Embryonic facial prominence (tissue), 1 donor: ENCODE measurements at regions not wholly inside any gene's neighbourhood (a gene's known extent, or its start where the extent isn't known, plus 50 kb on each side); places are given as distances from the start of the nearest gene placed in this dataset.

ENCODE experiments used
- DNase-seq: peaks from one replicate; pipeline ENCODE4 v3.0.0-alpha.2; 2016; ENCODE audit errors: extremely low spot score

DNA sequence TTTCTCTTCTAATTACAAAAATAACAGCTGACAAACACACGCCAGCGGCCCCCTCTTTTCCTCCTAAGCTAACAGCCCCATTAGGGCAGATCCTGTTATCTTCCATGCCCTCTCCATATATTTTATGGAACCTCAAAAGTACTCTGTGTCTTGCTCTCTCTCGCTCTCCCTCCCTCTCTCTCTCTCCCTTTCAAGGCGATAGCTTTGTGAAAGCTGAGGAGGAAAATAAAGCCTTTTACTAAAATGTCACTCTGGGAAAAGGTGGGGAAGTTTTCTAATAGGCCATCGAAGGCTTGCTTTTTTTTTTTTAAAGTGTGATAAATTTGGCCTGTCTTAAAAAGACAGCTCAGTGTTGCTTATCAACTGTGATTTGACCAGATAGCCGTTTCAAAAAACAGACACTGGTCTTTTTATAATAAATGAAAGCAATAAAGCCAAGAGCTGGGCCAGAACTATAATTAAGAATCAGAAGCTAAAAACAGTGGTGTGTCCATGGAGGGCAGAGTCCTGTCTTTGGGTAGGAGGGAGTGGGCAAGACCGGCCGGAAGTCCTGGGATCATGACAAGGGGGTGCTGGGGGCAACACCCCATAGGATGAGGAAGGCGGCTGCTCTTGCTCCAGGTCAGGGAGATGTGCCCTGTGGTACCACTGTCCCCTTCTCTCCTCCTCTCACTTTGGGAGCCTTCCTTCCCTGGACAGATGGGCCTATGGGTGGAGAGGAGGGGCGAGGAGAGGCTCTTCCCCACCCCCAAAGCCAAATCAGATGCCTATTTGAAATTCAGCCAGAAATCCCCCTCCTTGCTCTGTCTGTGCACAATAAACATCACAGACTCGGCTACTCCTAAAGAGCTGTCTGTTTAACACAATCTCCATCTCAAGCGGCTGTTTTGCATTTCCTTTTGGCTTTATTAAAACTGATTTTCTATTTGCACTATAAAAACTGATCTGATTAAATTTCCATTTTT, 267.2 kb downstream of the BUD13 start:
- no peak for DNase-seq

DNA sequence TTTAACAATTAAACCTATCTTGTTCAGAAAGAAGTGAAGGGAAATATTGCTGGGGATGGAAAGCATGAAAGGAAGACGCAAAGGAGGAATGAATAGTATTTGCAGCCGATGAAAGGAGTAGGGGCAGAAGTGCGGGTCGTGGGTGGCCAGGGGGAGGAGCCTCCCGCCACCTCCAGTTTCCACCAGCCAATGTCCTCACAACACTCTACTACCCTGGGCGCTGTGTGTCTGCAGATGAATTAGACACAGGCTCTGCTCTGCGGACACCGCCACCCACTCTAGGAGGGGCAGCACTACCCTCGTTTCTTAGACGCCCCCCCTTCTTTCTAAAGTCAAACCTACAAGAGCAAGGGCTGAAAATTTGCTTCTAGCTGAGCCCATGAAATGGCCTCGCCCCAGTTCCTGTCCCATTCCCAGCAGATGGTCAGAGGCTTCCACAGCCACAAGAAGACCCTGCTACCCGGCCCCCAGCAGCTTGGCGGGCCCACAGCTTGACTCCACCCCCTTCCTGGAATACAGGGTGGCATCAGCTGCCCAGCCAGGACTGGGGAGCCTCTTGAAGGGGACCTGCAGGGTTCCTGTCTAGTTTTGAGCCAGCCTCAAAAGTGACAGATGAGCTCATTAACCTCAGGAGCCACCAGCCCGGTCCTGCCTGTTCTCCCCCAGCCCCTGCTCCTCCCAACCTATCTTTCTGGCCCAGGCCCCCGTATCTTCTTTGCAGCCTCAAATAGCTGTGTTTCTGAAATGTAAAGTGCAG, 268.1 kb downstream of the BUD13 start:
- DNase-seq = no peak

DNA sequence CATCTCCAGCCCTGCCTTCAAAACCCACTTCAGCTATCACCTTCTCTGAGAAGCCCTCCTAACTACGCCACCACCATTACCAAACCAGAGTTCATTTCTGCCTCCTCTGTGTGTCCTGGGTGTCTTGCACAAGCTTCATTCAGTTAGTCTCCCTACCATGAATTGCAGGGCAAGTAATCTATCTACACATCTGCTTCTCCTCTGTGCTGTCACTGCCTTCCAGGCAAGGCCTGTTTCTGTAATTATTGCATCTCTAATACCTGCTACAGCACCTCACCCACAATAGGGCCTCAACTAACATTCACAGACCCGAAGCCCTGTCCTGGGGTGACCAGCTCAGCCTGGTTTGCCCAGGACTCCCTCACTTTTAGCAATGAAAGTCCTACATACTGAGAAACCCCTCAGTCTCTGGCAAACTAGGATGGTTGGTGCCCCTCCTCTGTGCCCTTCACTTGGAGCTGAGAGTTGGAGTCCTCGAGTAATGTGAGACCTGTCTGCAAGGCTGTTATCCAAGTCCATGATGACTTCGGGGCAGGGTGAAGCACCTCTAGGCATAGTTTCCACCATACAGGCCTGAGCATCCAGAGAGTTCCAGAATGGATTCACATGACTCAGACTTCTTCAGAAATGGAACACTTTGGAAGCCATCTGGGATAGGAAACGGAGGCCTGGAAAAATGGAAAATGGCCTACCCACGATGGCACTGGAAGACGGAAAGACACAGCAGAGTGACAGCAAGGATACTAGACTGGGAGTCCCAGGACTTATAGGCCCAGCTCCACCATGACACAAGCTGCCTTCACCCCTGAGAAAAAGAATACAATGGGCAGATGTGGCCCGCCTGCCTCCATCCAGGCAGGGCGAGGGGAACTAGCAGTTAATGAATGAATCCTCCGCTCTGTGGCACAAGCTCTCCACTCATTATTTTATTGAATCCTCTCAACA, 269.3 kb downstream of the BUD13 start:
- no peak for DNase-seq

DNA sequence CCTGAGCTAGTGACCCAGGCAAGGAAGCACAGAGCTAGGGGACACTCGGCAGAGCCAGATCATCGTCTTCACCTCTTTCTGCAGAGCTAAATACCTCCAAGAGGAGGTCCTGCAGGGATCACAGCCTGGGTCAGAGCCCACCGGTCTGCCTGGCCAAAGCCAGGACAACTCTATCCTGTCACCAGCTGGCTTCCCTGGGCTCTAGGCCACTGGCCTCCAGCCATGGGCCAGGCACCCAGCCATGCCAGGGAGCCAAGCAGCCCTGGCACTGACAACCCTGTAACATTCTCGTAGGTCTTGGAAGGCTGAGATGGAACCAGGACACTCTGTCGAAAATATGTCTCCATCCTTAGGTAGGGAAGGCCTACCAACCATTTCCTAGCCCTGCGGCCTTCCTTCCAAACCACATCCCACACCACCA, 270.1 kb downstream of the BUD13 start:
- DNase-seq = no peak

DNA sequence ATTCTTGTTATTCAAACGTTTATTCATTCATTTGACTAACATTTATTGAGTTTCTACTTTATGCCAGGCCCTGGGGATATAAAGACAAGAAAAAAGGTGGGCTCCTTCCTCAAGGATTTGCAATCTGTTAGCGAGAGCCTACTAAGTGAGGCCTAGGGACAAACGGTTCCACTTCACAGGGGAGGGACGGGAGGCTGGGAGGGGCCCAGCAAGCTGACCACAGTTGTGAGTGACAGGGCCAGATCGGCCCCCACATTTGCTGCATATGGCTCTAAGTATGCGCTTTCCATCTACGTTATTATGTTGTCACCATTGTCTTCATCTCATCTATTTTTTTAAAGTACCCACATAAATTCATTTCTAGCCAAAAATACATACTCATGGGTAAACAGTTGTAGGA, 271.1 kb downstream of the BUD13 start:
- DNase-seq = no peak

DNA sequence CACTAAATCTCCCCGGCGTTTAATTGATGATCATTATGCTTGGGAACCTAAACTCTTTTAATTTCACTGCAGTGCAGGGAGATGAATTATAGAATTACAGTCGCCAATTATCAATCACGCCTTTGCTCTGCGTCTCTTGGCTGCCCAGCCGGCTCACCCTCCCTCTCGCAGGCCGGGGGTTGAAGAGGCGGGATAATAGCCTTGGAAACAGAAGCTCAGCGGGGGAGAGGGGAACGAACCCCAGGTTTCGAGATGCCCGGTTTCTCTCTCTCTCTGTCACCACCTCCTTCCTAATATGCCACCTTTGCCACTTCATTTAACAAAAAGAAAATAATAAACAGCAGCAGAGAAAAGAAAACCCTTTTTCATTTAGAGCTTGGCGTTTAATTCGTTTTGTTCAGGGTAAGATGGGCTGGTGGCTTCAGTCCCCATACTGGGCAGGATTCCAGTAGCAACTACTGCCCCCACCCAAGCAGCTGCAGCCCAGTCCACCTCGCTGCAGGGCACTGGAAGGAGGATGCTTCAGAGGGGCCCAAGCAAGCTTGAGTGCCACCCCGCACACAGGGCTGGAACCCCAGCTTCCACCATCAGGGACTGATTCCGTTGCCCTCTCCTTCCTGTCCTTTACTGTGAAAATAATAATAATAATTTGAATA, 271.7 kb downstream of the BUD13 start:
- no peak for DNase-seq

DNA sequence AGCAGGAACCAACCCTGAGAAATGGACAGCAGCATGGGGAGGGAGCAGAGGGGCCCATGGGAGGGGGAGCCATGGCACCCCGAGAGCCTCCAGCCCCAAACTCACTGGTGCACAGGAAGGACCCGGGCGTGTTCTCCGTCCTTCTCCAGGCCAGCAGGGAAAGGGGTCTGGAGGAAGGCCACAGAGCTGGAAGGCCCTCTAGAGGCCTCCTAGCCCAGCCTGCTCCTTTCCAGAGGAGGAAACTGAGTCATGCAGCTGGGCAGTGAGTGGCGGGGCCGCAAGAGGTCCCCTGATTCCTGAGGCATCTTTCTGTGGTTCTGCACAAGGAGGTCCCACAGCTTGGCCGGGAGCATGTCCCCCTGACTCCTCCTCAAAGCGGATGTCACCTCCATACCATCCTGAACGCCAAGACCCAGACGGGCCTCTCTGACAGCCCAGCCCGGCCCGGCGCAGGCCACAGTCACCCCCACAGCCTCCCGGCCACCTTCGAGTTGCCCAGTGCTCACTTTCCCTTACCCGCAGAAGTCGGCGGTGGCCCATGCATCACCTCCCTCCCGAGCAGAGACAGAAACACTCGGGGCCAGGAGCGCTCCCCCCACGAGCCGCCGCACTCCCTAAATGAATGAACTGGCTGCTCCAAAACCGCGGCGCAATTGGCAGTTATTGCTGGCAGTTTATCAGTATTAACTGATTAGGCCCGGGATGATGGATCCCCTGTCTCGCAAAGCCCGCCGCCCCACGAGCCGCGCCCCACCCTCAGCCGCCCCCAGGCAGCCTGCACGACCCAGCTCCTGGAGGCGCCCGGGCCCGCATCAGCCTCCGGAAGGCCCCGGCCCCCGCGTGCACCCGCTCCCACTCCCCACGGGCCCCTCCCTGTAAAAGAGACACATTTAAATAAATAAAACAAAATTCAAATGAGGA, 272.5 kb downstream of the BUD13 start:
- DNase-seq = no peak

DNA sequence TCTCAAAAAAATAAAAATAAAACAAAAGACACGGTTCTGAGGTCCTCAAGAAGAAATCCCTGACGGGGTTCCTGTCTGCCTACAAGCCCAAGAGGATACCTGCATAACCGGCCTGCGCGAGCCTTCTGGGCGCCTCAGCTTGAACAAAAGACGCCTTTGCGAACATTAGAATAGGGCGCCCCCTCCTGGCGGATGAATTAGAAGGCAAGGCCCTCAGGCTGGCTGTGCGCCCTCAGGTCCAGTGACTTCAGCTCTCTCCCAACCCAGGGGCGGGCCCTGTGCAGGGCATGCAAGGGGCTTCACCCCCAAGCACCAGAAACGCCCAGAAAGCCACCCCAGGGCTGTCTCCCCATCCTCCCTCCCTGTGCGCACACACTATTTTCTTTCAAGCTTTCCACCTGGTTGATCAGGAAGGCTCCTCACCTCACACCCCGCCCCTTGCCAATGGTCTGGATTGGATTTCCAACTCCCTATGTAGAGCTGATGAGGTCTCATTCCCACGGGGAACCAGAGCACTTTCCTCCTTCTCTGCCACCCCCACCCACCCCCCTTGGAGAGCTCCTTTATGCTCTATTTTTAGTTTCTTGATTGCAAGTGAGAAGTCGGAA, 273.3 kb downstream of the BUD13 start:
- no peak for DNase-seq

DNA sequence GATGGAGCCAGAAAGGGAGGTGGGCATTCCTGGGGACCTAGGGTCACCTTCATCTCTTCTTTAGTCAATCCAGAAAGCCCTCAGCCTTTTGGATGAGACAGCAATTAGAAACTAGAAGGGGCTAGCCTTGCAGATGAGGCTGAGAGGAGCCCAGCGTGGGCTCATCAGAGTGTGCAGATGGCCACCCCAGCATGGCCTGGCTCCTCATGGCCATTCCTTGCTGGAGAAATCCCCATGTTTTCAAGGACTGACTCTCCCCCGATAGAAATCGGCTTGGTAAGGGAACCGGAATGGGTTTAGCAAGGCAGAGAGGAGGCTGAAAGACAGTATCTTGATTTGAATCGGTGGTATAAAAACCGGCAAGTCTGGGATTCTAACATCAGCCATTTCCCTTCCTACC, 274.6 kb downstream of the BUD13 start:
- DNase-seq = no peak

DNA sequence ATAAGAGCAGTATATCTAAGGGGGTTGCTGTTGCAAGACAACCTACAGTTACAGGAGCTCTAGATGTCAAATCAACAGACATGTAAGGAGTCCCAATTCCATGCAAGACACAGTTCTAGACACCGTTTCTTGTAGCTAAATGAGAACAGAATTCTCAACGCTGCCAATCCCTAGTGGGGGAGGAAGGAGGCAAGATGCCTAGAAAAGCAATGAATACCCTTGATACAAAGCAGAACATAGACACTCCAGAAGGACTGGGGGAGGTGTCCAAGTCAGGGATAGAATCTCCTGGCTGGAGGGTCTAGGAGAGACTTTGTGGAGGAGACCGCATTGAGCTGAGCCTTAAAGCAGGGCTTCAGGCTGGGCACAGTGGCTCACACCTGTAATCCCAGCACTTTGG, 280.2 kb downstream of the BUD13 start:
- no peak for DNase-seq

DNA sequence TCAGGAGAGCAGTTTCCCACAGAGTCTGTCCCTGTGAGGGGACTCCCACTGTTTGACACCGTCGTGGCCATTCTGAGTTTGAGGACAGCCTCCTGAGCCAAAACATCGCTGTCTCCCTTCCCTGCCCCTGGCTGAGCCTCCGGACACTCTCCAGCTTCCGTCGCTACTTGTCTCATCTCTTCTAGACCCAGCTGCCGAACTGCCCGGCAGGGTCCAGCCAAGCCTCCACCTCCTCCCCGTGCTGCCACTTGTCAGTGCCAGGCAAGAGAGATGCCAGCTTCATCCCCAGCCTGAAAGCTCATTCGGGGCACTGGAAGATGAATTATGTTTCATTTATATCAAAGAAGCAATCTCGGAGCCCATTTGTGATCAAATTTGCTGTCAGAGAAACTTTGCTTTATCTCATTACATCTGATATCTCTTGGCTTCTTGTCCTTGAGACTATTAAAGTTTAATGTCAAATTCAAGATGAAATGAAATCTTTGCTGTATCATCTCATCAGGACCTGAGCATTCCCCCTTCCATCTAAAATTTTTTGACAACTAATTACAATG, 283.9 kb downstream of the BUD13 start:
- no peak for DNase-seq

DNA sequence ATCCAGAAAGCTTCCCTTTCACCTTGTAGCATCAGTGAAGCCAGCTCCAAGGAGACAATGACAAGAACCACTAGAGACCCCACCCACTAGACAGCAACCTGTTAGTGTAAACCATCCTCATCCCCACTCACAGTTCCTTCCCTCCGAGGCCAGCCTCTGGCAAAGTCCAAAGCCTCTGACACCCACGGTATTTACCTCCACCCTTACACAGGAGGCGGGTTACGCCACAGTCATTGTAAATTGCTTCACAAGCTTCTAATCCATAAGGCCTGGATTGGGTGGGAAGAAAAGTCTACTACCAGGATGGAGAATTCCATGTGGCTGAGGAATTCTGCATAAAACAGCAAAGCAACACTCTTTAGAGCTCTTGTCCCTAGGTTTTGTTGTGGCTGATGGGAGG, 287.4 kb downstream of the BUD13 start:
- no peak for DNase-seq

DNA sequence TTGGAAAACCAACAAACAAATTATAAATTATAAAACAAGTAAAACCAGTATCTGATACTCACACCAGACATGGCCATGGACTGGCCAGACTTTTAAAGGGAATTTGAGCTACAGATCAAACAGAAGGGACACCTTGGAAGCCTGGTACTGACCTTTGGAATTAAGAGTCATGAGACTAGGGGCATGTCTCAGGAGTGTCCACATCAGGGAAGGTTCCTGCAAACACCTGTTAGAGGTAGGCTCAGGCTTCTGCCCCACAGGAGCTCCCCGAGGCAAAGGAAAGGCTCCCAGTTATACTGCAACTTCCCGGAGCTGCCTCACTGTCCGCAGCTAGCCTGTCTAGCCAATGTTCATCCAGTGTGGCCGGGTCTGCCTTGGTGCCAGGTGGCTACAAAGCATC, 290.1 kb downstream of the BUD13 start:
- DNase-seq = no peak

DNA sequence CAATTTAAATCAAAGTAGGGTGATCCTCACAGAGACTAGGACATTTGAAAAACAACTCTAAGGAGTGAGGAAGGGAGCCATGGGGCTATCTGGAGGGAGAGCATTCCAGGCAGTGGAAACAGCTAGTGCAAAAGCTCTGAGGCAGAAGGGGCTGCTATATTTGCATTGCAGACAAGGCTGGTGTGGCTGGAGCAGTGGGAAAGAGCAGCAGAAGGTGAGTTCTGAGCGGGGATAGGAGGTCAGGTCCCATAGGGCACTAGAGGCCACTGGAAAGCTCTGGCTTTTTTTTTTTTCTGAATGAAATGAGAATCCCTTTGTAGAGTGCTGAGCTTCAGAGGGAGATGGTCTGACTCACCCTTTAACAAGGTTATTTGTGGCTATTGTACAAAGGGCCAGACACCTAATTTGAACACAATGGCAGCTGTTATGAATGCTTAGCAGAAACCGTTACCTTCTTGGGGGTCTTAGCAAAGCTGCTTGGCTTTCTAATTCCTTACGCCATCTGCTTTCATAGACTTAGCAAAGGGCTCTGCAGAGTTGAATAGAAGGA, 291.6 kb downstream of the BUD13 start:
- DNase-seq = no peak

DNA sequence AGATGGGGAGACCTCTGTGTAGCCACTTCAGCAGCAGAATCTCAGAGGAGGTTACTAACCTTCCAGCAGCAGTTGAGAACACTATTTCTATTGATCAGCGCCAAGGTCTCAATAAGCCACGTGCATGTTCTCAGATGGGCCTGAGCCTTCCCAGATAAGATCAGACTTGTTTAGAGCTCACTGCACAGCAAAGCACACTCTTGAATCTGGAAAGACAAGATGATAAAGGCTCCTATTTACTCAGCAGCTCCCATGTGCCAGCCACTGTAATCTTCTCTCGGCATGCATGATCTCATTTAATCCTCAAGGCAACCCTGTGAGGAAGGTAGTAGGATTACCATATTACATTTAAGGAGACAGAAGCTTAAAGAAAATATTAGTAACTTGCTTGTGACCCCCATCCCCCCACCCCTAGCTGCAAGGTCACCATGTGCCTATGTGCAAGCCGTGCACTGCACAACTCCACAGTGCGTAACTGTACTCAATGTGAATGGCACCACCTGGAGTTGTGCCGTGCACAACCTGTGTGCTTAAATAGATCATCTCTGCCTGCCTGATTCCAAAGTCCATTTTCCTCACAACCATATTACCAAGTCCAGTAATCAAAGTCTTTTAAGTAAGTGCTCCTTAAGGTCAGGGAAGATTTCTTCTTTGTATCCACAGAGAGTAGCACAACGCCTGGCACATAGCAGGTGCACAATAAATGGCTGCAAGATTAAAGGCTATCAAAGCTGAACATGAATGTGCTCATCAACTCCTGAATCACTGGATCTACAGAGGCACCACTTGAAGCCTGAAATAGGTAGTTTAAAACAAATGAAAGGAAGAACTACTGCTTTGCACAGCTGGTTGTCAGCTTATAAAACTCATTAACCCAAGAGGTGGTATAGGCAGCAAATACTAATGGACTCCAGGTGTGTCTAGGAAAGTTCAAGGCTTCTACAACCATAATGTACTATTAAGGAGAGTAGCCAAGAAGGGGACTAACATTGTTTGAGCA, 293.8 kb downstream of the BUD13 start:
- DNase-seq = no peak

DNA sequence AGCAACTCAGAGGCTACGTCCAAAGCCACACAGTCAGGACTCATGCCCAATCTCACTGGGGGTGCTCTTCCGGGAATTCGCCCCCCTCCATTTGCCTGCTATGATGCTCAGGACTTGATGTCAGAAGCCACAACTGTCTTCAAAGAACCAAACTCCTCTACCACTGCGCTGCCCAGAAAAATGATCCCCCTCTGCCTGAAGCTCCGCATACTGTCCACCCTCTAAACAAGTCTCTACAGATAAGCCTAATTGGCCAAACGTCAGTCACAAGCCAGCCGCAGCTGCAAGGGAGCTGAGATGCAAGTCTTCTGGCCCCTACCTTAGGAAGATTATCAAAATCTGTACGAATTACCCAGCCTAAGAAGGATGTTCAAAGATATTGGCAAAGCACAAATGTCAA, 294.6 kb downstream of the BUD13 start:
- DNase-seq = no peak

DNA sequence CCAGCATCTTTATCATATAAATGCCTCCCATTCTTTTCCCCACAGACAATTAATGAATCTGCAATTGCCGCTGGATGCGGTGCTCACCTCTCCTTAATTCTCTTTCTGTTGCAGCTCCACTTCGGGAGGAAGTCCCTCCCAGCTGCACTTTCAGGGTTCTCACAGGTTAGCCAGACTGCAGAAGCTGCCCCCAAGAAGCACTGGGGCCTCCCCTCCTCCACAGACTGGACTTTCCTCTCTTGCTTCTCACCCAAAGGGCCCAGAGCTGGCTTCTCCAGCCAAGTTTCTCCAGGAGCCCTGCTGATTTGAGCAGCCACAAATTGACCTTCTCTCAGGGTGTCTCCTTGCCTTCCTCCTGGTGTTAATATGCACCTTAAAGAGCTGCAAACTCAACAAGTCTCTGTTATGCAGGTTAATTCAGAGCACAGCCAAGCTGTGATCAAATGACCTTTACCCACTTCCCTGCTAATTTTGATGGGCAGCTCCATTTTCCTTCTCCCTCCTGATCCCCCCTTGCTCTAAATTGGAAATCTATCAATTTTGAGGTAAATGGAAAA, 298.9 kb downstream of the BUD13 start:
- no peak for DNase-seq
